Upper lobe of left lung (tissue), 6 donors: ENCODE measurements at regions not wholly inside any gene's neighbourhood (a gene's known extent, or its start where the extent isn't known, plus 50 kb on each side); places are given as distances from the start of the nearest gene placed in this dataset.
"Not testable (repeated sequence)": the region's sequence is repeated elsewhere in the genome, so short reads cannot be mapped to it uniquely, and the experiment has no call there.

Experiments
- ATAC-seq, 2 donors: fragments of 200-7000 bp; cut with Tn5 transposase; one replicate each; pipeline ENCODE4 v1.9.1; 2022; ENCODE audit warnings: mild to moderate bottlenecking in 2 of 2, moderate library complexity in 2 of 2; ENCODE audit not compliant: low FRiP score in 2 of 2
- DNase-seq, 2 donors: peaks; one replicate each; pipeline ENCODE4 v3.0.0-alpha.2; 2019 to 2020
- H3K27ac ChIP-seq, 4 donors: fragments of 200-600 bp; sonication (generic); one replicate each; pipeline ENCODE4 v1.5.1; 2016 to 2019
- H3K27me3 ChIP-seq, 4 donors: fragments of 200-600 bp; sonication (generic); one replicate each; pipeline ENCODE4 v1.5.1; 2017 to 2019
- H3K36me3 ChIP-seq, 4 donors: fragments of 200-600 bp; sonication (generic); one replicate each; pipeline ENCODE4 v1.5.1; 2016 to 2019
- H3K4me1 ChIP-seq, 4 donors: fragments of 200-600 bp; sonication (generic); one replicate each; pipeline ENCODE4 v1.5.1; 2018 to 2019
- H3K4me3 ChIP-seq, 4 donors: fragments of 200-600 bp; sonication (generic); one replicate each; pipeline ENCODE4 v1.5.1; 2017 to 2019; ENCODE audit warnings: mild to moderate bottlenecking in 2 of 4, moderate library complexity in 1 of 4
- H3K9me3 ChIP-seq, 4 donors: fragments of 200-600 bp; sonication (generic); one replicate each; pipeline ENCODE4 v1.5.1; 2018 to 2019
- EP300 ChIP-seq, 4 donors: sonication (generic); formaldehyde crosslinking; IDR thresholded peaks; one replicate each; pipeline ENCODE4 v1.5.1; 2017; ENCODE audit warnings: antibody characterized with exemption in 4 of 4, control low read depth in 2 of 4
- POLR2A ChIP-seq, 4 donors: fragments of 450-650 bp; IDR thresholded peaks; one replicate each; pipeline ENCODE4 v1.5.1; 2016 to 2017; ENCODE audit warnings: antibody characterized with exemption in 4 of 4, mild to moderate bottlenecking in 2 of 4
- POLR2AphosphoS5 ChIP-seq, 2 donors: sonication (generic); formaldehyde crosslinking; IDR thresholded peaks; one replicate each; pipeline ENCODE4 v1.5.1; 2017; ENCODE audit warnings: antibody characterized with exemption in 2 of 2
- WGBS, 2 donors: methylation state at CpG; one replicate each; pipeline ENCODE4 v1.1.5; 2017 to 2018; 5-methylcytosine and 5-hydroxymethylcytosine counted together
- TF ChIP-seq, protein P1 (sequence below), 6 experiments: fragments of 450-650 bp in 4 of 6; fragments of 200-600 bp in 2 of 6; sonication (generic) in 2 of 6; IDR thresholded peaks; one replicate each; pipeline ENCODE4 v1.5.1; 2016 to 2019; ENCODE audit warnings: antibody characterized with exemption in 6 of 6
- donor health status: DM: no; HTN: no; CAD: no; lungs with moderate emphysema.
- donor health status: DM: no; HTN: yes; CAD: no; lungs with severe emphysema.

DNA sequence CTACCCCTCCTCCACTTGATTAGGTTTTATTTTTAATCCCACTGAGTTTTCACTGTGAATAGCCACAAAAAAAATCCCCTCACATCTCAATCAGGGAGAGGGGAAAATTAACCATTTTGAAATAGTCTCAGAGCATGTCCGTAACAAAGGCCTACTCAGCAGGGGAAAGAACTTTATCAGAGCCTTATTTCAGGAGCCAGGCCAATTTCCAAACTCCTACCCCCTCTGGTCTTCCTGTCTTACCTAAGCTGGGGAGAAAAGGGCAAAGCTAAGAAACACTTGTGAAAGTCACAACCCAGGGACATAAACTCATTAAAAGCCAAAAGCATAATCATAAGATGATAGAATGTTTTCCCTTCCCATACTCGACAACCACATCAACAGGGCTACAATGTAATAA lies 260.3 kb upstream of the DIO3 start:
- Histone ChIP-seq H3K4me1 (no peaks in the 10 kb centered on the region), H3K27ac (no peak overlapping the region), H3K36me3 (no peaks in the 10 kb centered on the region), H3K4me3 (no peak overlapping the region), H3K27me3 (no peaks in the 10 kb centered on the region), H3K9me3 (peaks cover 0 to 19% (median 1%) of the 10 kb centered on the region in 4 donors)
- 65 to 67% methylated on average over 2 of the region's 2 CpGs for WGBS, 2 donors
- TF ChIP-seq EP300 (IDR thresholded peaks at IDR 0.05) (no peak), POLR2A (IDR thresholded peaks at IDR 0.05) (no peak), POLR2AphosphoS5 (IDR thresholded peaks at IDR 0.05) (no peak)
- TF ChIP-seq, protein P1, sequence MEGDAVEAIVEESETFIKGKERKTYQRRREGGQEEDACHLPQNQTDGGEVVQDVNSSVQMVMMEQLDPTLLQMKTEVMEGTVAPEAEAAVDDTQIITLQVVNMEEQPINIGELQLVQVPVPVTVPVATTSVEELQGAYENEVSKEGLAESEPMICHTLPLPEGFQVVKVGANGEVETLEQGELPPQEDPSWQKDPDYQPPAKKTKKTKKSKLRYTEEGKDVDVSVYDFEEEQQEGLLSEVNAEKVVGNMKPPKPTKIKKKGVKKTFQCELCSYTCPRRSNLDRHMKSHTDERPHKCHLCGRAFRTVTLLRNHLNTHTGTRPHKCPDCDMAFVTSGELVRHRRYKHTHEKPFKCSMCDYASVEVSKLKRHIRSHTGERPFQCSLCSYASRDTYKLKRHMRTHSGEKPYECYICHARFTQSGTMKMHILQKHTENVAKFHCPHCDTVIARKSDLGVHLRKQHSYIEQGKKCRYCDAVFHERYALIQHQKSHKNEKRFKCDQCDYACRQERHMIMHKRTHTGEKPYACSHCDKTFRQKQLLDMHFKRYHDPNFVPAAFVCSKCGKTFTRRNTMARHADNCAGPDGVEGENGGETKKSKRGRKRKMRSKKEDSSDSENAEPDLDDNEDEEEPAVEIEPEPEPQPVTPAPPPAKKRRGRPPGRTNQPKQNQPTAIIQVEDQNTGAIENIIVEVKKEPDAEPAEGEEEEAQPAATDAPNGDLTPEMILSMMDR (IDR thresholded peaks at IDR 0.05): no peak
- ATAC-seq (no peak), DNase-seq (no peak)

DNA sequence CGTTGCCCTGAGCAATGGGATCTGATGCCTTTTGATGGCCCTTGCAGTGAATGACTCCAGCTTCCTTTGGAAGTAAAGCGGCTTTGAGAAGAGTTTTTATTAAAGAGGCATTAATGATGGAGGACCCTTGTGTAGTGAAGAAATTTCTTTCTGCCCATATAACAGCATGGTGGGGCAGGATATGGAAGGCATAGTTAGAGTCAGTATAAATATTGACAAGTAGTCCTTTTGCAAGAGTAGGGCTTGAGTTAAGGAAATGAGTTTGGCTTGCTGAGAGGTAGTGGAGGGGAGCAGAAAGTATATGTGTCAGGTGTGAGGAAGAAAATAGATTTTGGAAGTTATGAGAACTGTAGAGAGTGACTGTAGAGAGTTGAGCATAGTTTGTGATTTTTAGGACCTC lies 254.1 kb upstream of the DIO3 start:
- not testable (repeated sequence) for H3K9me3 ChIP-seq, ATAC-seq, H3K36me3 ChIP-seq, H3K4me1 ChIP-seq, DNase-seq, H3K27ac ChIP-seq, H3K4me3 ChIP-seq, H3K27me3 ChIP-seq
- 88 to 90% methylated on average over 2 of the region's 2 CpGs for WGBS, 2 donors

DNA sequence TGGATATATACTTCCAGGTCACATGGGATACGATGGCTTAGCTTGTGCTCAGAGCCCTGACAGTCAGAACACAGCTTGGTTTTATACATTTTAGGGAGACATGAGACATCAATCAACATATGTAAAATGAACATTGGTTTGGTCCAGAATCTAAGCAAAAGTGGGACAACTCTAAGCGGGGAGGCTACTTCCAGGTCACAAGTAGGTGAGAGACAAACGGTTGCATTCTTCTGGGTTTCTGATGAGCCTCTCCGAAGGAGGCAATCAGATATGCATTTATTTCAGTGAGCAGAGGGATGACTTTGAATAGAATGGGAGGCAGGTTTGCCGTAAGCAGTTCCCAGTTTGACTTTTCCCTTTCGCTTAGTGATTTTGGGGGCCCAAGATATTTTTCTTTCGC lies 250.1 kb upstream of the DIO3 start:
- H3K9me3 ChIP-seq, H3K4me1 ChIP-seq, H3K27ac ChIP-seq, H3K4me3 ChIP-seq, H3K36me3 ChIP-seq, ATAC-seq, DNase-seq, H3K27me3 ChIP-seq: not testable (repeated sequence)
- 76 to 82% methylated on average over 7 of the region's 7 CpGs for WGBS, 2 donors

DNA sequence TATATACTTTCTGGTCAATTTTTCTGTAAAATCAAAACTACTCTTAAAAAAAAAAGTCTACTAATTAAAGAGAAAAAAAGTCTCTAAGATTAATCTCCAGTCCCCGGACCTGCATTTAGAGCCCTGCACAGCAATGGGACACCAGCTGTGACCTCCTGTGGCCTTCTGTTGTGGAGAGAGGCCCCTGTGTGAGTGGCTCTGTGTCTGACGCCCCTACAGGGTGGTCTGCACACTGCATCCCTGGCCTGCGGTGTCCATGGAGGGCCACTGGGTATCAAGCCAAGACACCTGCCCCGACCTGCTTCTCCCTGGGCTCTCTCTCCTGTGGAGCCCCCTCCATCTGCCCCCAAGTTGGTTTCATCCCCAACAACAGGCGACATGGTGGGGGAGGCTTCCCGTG lies 248.0 kb upstream of the DIO3 start:
- H3K4me1 ChIP-seq: no peaks in the 10 kb centered on the region

DNA sequence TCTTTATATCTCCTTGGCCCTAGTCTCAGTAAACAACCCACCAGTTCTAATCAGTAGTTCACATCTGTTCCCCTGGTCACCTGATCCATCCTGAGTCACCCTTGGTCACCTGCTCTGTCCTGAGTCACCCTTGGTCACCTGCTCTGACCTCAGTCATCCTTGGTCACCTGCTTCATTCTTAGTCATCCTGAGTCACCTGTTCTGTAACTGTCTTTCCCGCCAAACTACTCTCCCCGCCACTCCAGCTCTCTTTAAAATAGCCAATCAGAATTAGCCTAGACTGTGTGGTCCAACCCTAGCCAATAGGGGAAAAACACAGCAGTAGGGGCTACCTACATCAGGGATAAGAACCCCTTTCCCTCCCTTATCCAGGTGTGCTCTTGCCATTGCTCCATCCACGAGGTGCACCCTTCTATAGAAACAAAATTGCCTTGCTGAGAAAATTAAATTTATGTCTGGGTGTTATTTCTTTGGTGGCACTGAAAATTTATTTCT lies 245.4 kb upstream of the DIO3 start:
- no peak for ATAC-seq
- no peaks in the 10 kb centered on the region for H3K36me3 ChIP-seq

More for the DNA sequence above, 248.0 kb upstream of the DIO3 start:
- TF ChIP-seq POLR2A (IDR thresholded peaks at IDR 0.05): no peak
- no peak for TF ChIP-seq POLR2AphosphoS5 (IDR thresholded peaks at IDR 0.05)
- TF ChIP-seq, protein P1 (IDR thresholded peaks at IDR 0.05): no peak
- TF ChIP-seq EP300 (IDR thresholded peaks at IDR 0.05): no peak
- Histone ChIP-seq H3K4me3 (no peak overlapping the region), H3K36me3 (no peaks in the 10 kb centered on the region), H3K27me3 (no peaks in the 10 kb centered on the region), H3K9me3 (peaks cover 0 to 16% (median 7%) of the 10 kb centered on the region in 4 donors), H3K27ac (no peak overlapping the region)
- DNase-seq (no peak), ATAC-seq (peak in 1 of 2 donors; percentile 46)
- WGBS, 2 donors: 66 to 67% methylated on average over 4 to 5 of the region's 6 CpGs

DNA sequence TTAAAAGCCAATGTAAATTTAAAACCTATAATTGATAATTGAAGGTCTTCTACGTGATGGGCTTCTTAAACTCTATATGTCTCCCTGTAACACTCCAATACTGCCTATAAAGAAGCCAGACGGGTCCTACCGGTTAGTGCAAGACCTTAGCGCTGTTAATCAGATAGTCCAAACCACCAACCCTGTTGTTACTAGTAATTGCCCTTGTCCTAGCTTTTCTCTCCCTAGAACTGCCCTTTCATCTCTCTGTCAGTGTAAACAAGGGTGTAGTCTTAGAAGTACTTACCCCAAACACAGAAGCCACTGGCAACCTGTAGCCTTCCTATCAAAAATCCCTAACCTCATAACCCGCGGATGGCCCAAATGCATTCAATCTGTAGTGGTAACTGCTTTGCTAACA lies 243.0 kb upstream of the DIO3 start:
- no peak for DNase-seq
- 67 to 72% methylated on average over 6 of the region's 6 CpGs for WGBS, 2 donors
- Histone ChIP-seq H3K27ac (no peak overlapping the region), H3K36me3 (no peaks in the 10 kb centered on the region), H3K27me3 (no peaks in the 10 kb centered on the region), H3K4me1 (no peaks in the 10 kb centered on the region), H3K9me3 (peaks cover 0 to 16% (median 7%) of the 10 kb centered on the region in 4 donors), H3K4me3 (no peak overlapping the region)
- ATAC-seq: no peak
- TF ChIP-seq EP300 (IDR thresholded peaks at IDR 0.05) (no peak), POLR2A (IDR thresholded peaks at IDR 0.05) (no peak), POLR2AphosphoS5 (IDR thresholded peaks at IDR 0.05) (no peak)
- TF ChIP-seq, protein P1 (IDR thresholded peaks at IDR 0.05): no peak

More for the DNA sequence above, 245.4 kb upstream of the DIO3 start:
- no peaks in the 10 kb centered on the region for H3K27me3 ChIP-seq
- no peak overlapping the region for H3K4me3 ChIP-seq
- H3K27ac ChIP-seq: no peak overlapping the region
- peaks cover 0 to 16% (median 7%) of the 10 kb centered on the region in 4 donors for H3K9me3 ChIP-seq
- DNase-seq: no peak
- TF ChIP-seq EP300 (IDR thresholded peaks at IDR 0.05): no peak
- TF ChIP-seq, protein P1 (IDR thresholded peaks at IDR 0.05): no peak
- TF ChIP-seq POLR2AphosphoS5 (IDR thresholded peaks at IDR 0.05): no peak
- TF ChIP-seq POLR2A (IDR thresholded peaks at IDR 0.05): no peak
- 87 to 89% methylated on average over 3 of the region's 3 CpGs for WGBS, 2 donors
- H3K4me1 ChIP-seq: no peaks in the 10 kb centered on the region
